ENCODE measurements at regions not wholly inside any gene's neighbourhood (a gene's known extent, or its start where the extent isn't known, plus 50 kb on each side); places are given as distances from the start of the nearest gene placed in this dataset.
"Not testable (repeated sequence)": the region's sequence is repeated elsewhere in the genome, so short reads cannot be mapped to it uniquely, and the experiment has no call there.

DNA sequence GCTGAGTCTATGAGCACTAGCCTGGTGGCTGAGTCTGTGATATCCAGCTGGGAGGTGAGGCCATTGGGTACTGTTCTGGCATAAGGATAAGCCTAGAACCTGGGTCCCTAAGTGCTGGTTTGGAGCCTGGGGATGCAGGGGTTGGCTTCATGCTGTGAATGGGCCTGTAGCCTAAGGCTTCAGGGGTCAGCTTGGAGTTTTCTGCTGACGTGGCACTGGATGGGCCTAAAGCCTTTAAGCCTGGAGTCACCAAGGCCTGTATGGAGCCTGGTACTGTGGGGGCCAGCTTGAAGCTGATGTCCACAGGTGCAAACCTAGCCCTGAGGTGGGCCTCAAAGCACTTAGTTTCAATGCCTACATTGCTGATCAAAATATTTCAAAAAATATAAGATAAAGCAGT, 979.6 kb upstream of the POU3F4 start:
- DNase-seq: no peak

DNA sequence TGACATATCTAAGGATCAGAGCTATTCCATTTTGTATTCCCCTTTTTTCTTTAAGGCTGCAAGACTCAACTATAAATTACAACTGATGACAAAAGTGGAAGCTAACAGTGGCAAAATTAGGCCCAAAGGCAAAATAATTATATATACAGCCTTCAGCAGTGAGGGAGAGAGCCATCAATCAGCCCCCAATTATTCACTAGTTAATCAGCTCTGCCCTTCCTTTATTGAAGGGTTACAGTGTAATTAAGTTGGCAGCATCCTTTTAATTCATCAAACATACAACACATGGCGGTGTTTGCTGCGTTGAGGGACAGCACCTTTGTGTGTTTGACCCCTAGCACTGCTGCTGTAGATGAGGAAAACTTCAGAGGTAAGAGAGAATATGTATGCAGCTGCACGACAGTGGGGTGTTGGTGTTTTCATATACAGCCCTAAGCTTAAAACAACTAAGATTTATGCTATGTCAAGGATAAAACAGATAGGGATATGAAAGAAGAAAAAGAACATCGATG, 973.9 kb upstream of the POU3F4 start:
- DNase-seq: no peak

DNA sequence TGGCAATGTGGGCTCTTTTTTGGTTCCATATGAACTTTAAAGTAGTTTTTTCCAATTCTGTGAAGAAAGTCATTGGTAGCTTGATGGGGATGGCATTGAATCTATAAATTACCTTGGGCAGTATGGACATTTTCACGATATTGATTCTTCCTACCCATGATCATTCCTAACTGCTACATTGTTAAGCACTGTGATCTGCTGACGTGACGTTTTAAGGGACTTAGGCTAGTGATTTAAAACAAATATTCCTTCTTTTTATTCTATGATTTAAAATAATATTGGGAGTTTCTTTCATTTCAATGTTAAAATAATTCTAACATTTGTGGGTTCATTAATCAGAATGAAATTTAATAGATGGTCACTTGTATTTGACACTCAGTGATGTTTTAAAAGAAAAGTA, 970.9 kb upstream of the POU3F4 start:
- DNase-seq: not testable (repeated sequence)

DNA sequence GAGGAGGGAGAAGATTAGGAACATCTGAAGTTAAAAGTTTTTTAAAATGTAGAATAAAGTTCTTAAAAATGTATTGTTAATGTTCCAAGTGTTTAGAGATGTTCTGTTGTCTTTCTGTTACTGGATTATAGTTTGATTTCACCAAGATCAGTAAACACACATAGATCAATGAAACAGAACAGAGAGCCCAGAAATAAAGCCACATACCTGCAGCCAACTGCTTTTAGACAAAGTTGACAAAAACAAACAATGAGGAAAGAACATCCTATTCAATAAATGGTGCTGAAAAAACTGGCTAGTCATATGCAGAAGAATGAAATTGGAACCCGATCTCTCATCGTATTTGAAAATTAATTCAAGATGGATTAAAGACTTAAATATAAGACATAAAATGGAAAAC, 966.3 kb upstream of the POU3F4 start:
- DNase-seq: no peak

DNA sequence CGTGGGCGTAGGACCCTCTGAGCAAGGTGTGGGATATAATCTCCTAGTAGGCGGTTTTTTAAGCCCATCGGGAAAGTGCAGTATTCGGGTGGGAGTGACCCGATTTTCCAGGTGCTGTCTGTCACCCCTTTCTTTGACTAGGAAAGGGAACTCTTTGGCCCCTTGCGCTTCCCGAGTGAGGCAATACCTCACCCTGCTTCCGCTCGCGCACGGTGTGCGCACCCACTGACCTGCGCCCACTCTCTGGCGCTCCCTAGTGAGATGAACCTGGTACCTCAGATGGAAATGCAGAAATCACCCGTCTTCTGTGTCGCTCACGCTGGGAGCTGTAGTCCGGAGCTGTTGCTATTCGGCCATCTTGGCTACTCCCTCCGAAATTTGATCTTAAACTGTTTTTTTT, 955.9 kb upstream of the POU3F4 start:
- not testable (repeated sequence) for DNase-seq

- no peak for DNase-seq
Observed at GRCh38 chrX:82556588-82556987, 951.5 kb upstream of the POU3F4 start.

GRCh38 chrX:82585868-82586267, 922.2 kb upstream of the POU3F4 start:
- DNase-seq: no peak

GRCh38 chrX:82589410-82589809, 918.7 kb upstream of the POU3F4 start:
- DNase-seq: no peak

- DNase-seq: no peak
Observed at GRCh38 chrX:82591421-82591820, 916.7 kb upstream of the POU3F4 start.

GRCh38 chrX:82626978-82627377, 881.1 kb upstream of the POU3F4 start:
- no peak for DNase-seq

DNA sequence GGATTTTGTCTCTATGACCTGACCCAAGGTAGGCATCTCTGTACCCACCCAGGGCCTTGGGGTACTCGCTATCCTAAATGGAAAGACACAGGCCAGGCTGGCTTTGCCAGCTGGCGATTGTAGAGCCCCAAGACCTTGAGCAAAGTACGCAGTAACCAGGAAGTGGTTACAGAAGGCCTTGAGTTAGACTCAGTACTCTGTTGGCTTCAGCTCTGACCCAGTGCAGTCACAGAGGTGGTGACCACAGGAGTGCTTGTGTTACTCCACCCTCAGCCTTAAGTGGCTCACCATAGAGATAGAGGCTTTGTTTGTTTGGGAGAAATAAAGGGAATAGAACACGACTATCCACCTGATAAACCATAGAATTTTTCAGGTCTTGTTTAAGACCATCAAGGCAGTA, 880.5 kb upstream of the POU3F4 start:
- no peak for DNase-seq

GRCh38 chrX:82648062-82648461, 860.0 kb upstream of the POU3F4 start:
- DNase-seq: no peak

- DNase-seq: no peak
Observed at GRCh38 chrX:82649645-82650044, 858.4 kb upstream of the POU3F4 start.

DNA sequence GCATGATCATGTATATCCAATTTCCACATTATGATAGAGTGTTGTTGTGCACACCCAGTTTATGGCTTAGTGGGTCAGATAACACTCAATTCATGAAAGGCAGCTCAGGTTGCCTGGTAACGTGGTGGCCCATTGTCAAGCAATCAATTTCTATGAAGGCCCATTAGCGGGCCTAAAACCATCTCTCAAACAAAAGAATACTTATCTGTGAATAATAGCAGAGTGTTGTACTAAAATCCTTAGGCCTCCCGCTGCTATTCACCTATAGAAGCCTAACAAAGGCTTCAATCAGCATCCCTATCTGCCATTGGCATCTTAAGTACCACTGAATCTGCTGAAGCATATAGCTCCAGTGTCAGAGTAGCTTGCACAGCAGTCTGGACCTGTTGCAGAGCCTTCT, 849.6 kb upstream of the POU3F4 start:
- DNase-seq: no peak

GRCh38 chrX:82666355-82666754, 841.7 kb upstream of the POU3F4 start:
- DNase-seq: no peak

DNA sequence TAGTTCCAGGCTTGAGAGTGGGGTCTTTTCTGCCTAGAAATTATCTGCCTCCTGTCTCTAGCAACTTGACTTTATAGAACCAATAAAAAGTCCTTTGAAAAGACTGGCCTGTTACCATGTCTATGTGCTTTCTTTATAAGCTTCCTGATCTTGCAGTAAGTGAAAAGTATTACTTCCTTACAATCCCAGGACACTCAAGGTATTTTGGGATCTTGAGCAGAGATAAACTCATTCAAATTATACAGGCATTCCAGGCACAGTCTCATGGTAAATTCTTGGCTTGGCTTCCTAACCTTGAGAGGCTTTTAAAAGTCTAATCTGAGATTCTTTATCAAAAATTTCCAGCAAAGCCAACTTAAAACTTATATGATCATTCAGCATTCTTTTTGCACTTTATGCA, 833.0 kb upstream of the POU3F4 start:
- DNase-seq: no peak

DNA sequence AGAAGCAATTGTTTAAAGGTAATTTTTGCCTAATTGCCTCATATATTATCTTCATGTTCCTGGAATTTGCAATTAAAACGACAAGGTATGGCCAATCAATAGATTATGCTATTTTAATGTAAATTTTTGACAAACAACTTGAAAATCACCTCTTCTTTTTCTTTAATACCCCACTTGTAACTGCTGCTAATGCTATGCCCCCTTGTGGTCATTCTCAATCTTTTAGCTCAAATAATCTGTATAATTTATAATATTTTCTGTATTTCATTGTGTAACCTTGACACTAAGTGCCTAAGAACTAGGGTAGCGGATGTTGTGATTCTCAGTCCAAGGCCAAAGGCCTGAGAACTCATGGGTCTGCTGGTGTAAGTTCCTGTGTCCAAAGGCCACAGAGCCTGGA, 831.7 kb upstream of the POU3F4 start:
- peak; percentile 2 for DNase-seq

GRCh38 chrX:82677286-82677685, 830.8 kb upstream of the POU3F4 start:
- no peak for DNase-seq

DNA sequence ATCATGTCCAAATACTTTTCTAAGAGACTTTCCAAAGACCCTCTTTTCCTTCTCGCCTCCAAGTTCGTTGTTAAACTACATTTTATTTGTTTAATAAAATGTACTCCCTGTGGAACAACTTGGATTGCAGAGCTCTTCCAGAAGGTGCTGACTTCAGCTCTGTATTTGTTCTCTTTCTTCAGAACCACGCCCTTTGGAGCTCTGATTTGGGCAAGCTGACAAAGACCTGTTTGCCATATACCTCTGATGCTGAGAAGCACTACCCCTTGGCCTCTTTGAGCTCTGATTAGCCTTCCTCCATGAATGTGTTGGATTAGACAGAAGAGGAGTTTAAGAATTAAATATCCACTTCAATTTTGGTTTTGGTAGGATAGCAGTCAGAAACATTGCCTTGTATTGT, 815.1 kb upstream of the POU3F4 start:
- DNase-seq: no peak

- no peak for DNase-seq
Observed at GRCh38 chrX:82695066-82695465, 813.0 kb upstream of the POU3F4 start.

DNA sequence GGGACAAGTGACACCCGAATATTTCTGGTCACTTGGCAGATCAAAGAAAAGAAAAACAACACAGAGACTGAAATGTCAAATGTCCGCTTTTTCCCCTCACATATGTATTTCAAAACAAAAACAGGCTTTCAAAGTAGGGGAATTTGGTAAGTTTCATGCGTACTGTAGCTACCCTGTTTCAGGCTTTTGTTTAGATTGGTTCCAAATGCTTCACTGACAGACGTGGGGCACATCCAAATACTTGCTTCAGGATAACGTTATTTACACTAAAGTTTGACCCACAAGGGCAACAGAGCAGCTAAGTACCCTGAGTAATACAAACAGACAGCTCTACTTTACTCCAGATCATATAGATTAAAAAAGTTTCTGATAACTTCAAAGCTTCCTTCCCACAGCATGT, 804.5 kb upstream of the POU3F4 start:
- no peak for DNase-seq

GRCh38 chrX:82711457-82711856, 796.6 kb upstream of the POU3F4 start:
- no peak for DNase-seq

GRCh38 chrX:82721891-82722290, 786.2 kb upstream of the POU3F4 start:
- DNase-seq: no peak

- DNase-seq: no peak
Observed at GRCh38 chrX:82723806-82724205, 784.3 kb upstream of the POU3F4 start.

DNA sequence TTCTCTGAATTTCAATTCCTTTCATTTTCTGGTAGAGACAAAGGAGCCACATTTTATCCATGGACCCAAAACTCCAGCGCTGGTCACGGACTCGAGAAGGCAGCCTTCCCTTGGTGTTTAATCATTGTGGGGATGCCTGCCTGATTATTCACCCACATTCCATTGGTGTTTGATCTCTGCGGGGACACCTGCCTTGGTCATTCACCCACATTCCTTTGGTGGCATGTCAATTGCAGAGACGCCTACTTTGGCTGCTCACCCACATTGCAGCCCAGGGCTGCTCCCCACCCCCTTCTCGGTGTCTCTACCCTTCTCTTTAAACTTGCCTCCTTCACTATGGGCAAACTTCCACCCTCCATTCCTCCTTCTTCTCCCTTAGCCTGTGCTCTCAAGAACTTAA, 780.7 kb upstream of the POU3F4 start:
- DNase-seq: not testable (repeated sequence)

- DNase-seq: no peak
Observed at GRCh38 chrX:82732861-82733260, 775.2 kb upstream of the POU3F4 start.
